GM19324 (cell line): ENCODE measurements at regions not wholly inside any gene's neighbourhood (a gene's known extent, or its start where the extent isn't known, plus 50 kb on each side); places are given as distances from the start of the nearest gene placed in this dataset.

ENCODE experiments used
- ATAC-seq: cut with Tn5 transposase; IDR thresholded peaks from one replicate; pipeline ENCODE4 v1.9.1; 2021; ENCODE audit warnings: mild to moderate bottlenecking, moderate library complexity; ENCODE audit not compliant: unreplicated experiment, low FRiP score

DNA sequence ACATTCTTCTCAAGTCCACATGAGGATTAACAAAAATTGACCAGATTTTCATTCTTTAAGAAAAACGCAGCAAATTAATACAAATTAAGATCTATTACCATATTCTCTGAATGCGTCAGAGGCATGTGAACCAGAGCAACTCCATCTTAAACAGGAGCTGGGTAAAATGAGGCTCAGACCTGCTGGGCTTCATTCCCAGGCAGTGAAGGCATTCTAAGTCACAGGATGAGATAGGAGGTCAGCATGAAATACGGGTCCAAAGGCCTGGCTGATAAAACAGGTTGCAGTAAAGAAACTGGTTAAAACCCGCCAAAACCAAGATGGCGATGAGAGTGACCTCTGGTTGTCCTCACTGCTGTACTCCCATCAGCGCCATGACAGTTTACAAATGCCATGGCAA, 217.6 kb downstream of the RDH14 start:
- ATAC-seq = no peak

DNA sequence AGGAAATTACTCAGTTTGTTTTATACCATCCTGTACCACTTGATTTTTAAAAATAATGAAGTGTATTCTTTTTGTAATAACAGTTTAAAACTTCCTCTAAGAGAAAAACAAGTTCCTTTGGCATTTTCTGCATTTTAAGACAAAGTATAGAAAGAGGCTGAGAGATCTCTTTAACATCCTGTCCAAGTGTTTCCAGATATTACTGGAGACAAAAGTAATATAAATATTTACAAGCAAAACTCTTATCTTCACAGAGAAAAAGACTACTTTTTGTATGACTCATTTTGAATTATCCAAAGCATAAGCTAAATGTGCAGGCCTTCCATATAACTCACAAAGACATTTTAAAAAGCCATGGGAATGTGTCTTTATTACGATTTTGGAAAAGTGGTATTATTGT, 221.1 kb downstream of the RDH14 start:
- no peak for ATAC-seq

DNA sequence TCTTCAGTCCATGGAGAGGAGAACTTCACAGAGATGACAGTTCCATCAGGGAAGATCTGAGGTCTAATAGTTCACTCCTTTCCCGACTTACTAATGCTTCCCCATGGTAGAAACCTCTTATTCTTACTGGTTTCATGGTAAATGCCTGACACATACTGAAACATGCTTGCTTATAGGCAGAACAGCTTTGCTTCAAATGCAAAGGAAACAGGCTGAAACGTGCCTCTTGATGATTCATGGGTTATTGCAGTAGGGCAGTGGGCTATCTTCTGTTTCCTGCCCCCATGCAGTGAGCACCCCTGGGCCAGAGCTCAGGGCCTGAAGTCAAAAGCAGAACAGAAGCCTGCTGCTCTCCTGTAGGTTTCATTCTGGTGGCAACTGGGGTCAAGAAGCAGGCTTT, 223.5 kb downstream of the RDH14 start:
- ATAC-seq = no peak

DNA sequence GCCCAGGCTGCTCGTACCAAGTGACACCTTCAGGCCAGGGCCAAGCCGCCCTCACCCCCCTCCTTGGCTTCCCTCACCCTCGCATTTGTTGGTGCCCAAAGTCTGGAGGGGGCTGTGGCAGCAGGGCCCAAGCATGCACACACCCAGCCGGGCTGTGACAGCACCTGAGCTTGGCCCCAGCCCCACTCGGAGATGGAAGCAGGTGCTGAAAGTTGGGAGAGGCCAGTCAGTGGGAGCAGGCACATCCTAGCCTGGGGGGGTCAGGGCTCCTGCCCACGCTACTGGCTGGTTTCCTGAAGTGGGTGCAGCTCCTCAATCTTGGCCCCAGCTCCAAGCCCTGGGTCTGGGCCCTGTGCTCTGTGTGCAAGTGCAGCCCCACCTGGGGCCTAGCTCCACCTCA, 228.0 kb downstream of the RDH14 start:
- ATAC-seq = no peak

DNA sequence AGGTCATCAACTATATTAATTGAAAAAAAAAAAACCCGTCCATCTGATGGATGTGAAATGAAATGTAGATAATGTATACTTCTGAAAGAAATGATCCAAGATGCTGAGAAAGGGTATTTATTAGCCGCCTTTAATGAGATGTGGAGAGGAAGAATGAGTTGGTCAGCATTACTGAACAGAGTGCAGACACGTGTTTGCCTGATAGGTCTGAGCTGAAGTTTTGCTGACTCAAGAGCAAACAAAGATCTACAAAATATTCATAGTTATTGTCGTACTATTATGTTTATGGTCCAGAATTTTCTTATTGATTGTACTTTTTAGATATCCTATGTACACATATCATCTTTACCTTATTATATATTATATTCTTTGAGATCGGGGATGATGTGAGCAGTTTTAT, 235.3 kb downstream of the RDH14 start:
- ATAC-seq = no peak

DNA sequence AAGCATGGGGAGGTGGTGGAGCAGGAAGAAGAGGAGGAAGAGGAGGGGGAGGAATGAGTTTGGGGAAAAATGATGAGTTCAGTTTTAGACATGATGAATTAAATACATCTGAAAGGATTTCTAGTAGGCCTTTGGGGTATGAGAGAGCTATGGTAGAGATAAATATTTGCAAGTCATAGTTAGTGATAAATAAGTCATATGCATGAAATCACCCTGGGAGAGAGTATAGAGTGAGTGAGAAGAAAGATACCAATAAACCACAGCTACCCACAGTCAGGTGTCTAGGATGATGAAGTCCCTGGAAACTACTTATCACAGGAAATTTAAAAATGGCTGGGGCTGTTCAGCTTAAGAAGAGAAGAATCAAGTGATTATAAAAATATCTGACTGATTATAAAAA, 240.5 kb downstream of the RDH14 start:
- no peak for ATAC-seq

DNA sequence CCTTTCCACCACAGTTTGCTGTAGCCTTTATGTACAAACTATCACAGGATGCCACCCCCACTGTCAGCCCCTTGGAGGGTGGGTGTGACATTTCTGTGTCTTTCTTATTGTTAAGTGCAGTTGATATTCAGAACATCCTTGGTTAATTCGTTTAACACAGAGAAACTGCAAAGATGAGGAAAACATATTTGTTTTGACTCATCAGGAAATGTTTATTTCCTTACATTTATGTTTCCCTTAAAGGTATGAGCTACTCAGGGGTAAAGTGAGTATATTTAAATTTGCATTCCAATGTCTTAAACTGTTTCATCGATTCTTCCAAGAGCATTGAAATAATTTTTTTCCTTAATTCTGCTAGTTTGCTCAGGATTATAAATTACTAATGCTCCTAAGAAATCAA, 243.4 kb downstream of the RDH14 start:
- ATAC-seq = no peak

DNA sequence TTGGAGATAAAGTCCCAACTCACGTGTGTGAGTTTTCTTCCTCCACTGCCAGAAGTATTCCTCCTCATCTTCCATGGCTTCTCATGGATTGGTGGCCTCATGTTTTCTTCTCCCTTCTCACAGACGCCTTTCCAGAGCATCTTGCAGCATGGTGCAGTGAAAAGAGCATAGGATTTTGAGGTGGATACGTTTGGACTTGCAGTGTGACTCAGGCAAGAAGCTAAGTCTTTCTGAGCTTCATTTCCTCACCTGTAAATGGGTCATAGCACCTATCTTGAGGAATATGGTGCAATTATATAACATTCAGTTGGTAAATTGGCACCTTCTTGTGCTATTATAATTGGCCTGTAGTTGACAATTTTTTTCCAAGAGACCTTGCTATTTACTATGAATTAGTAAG, 247.6 kb downstream of the RDH14 start:
- ATAC-seq = no peak

DNA sequence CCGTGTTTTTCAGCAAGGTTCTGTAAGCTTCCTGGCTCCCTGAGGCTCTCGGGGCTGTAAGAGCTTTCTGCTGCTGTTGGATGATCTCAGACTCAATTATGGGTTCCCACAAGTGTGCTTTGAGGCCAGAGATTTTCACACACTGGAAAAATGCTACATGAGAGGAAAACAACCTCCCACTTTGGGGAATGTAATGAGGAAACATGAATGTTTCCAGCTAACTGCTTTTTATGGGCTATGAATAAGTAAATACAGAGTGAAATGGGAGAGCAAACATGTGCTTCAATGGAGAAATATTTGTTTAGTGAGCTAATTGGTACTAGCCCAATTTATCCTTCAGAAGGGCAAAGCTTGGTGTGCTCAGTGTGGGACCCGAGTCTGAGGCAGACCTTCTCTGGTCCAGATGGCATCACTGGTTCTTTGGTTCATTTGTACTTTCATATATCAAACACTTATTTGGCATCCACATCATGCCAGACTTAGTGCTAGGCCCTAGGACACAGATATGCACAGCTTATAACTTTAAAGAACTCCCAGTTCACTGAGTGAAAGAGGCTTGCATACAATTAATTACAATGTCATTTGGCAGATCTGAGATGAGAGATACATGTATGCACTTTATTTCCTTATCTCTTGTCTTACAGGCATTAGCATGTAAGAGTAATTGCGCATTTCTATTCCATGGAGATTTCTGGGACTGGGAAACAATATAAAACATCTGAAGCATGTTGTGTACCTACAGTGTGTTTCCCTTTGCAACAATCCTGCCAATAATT, 248.8 kb downstream of the RDH14 start:
- ATAC-seq = no peak

DNA sequence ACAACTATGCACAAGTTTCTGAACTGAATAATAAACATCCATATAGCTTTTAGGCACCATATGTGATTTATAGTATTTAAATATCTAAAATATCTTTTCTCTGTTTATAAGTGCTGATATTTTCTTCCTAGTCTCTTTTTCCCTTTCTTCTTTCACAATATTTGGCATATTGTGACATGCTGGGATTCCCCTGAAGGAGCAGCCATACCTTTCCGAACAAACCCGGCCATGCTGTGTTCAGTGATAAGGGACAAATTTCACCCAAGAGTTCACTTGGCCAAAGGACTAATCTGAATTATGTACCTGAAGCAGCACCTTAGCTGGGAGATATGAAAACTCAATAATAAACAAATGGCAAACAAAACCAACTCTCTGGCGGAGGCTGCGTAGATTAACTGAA, 250.8 kb downstream of the RDH14 start:
- no peak for ATAC-seq

DNA sequence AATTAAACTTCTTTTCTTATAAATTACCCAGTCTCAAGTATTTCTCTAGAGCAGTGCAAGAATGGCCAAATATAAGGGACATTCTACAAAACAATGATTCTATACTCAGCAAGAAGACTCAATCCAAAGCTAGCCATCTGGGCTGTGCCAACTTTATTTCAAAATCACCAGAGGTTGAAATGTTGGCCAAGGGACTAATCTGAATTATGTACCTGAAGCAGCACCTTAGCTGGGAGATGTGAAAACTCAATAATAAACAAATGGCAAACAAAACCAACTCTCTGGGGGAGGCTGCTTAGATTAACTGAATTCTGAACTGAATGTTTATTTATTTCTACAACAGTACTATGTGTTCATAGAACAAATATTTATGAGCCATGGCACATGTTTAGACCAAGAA, 251.3 kb downstream of the RDH14 start:
- no peak for ATAC-seq

DNA sequence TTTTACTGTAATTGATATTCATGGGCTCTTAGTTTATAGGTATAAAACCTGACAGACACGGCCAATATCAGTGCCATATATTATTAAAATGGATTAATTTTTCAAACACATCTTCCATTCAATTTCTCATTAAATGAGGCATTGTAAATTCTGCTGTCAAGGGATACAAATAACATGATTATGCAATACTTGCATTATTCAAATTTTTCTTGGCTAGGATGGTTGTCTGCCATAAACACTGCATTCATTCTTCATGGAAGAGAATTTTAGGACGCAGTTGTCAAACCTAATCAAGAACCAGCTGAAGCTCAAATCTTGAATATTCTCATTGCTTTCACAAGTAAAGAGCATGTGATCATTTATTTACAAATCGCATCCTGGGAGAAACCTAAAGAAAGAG, 255.6 kb downstream of the RDH14 start:
- no peak for ATAC-seq

DNA sequence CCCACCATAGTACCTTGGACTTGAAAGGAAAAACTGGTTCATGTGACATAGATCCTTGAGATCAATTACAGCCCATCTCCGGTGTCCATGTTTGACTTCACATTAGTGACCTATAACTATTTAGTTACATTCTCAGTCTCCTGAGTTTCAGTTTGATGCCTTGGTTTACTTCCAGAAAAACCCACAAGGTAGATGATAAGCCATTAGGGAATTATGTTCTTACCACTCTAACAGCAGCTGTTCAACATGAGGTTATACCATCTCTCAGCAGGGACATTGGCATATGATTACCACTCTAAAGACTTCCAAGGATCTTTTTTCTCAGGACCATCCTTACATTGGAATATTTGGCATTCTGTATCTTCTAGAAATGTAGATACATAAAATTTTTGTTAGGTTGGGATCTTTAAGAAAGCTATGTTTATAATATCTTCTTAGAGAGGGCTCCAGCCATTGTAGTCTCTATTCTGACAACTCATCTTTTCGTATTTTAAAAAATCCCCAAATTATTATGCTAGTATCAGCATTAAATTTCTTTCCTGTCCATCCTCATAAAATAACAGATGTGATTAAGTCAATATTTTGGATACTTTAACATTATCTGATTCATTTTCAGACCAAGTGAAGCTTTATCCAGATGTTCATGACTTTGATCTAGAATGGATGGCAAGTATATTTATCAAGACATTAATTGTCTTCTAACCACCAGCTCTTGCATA, 258.9 kb downstream of the RDH14 start:
- ATAC-seq = no peak

DNA sequence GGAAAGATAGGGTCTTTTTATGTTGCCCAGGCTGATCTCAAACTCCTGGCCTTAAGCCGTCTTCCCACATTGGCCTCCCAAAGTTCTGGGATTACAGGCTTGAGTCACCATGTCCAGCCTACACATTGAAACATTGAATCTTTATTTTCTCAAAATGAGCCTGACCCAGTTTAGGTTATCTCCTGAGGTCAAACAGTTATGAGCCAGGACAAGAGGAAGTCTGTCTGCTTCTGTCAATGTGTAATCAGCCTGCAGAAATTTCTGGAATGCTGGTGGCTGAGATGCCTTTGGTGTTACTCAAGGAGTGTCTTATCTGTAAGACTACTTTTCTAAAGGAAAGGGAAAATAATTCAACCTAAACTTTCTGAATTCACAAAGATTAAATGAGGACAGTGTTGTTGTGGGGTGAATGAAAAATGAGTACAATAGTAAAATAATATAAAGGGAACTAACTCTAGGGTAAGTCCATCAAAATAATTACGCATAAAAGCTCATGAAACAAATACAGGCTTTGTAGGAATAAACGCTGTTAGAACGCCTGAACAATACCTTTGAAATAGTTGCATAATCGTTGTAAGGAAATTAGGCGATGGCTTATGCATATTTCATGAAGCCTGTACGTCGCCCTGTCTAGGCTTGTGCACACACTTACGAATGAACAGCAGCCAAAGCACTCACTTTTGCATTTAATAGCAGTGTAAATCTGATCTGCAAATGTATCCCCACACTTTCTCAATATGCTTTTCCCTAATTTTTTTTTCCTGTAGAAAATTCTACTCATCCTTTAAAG, 260.8 kb downstream of the RDH14 start:
- ATAC-seq = no peak

DNA sequence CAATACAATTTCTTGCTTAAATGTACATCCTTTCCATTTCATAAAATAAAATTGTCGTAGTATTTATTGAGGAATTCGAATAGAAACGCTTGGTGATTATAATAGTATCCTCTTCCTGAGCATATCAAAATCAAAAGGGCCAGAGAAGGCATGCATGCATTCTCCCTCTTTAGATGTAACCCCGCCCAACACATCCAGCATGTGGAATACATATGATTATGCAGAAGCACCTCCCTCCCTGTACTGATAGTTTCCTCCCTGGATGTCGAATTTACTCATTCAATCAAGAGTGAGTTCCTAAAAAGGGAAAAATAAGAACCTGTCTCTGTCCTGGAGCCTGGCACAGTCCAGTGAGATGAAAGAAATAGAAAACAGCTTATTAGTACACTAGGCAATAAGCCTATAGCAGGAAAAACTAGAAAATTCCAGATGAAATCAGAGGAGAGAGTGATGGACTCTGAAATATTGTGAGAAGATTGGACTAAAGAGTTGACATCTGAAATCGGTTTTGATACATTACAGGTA, 262.9 kb downstream of the RDH14 start:
- no peak for ATAC-seq

DNA sequence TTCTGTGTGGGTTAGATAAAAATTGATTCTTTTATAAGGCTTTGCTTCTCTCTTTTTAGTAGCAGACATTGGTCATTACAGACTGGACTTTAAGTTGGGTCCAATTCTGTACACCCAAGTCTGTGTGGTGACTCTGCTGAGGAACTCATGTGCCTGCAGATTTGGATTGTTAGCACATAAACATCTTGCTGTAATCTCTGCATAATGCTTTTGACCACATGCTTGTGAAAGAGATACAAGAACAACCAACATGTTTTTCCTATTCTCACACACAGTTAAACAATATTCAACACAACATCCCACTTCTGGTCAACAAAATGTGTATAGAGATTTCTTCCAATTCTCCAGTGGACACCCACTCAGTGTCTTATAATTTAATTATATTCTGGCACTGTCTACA, 270.1 kb downstream of the RDH14 start:
- ATAC-seq = no peak

DNA sequence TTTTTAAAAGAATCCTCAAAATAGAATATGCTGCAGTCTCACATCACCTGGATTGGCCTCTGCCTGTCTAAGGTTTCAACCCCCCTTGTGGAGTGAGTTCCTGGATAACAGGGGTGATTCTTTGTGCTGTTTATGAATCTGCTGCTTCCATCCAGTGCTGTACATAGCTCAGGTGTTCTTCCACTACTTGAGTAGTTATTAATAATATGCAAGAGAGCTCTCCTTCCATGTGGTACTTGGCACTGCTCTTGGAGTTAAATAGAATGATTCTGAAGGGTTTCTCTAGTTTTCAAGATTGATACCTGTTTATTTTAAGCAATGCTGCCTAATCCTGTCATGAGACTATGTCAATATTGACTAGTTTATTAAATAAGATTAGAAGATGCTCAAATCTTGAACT, 273.6 kb downstream of the RDH14 start:
- ATAC-seq = no peak

DNA sequence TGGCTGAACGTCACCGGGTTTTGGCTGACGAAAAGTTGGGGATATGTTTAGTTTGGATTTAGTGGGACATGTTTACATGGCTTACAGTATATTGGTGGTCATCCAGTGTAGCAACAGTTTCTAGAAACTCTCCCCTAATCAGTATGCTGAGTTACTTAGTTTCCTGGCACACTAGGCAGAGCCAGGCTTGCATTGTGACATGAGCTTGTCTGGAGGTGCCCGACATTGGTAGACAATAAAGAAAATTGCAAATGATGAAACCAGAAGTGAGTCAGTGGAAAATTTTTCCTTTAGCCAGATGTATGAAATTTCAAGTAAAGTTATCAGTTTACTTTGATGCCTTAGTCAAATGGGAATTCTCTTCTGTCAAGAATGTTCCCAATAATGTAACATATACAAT, 276.1 kb downstream of the RDH14 start:
- ATAC-seq = no peak

DNA sequence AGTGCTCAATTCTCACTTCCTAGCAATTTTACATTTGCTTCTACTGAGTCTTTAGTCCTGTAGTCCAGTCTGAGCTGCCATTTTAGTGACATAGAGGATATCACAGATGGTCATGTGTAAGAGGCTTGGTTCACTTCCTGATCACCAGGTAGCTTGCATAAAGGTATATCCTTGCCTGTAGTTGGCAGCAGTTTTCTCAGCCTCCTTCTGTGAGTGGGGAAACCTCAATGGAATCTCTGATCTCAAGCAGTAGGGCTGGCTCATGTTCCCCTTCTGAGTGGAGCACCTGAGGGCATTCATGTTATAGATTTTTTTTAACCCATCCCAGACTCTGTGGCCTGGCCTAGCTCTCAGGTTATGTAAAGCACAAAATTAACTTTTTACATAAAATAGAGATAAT, 278.4 kb downstream of the RDH14 start:
- no peak for ATAC-seq

DNA sequence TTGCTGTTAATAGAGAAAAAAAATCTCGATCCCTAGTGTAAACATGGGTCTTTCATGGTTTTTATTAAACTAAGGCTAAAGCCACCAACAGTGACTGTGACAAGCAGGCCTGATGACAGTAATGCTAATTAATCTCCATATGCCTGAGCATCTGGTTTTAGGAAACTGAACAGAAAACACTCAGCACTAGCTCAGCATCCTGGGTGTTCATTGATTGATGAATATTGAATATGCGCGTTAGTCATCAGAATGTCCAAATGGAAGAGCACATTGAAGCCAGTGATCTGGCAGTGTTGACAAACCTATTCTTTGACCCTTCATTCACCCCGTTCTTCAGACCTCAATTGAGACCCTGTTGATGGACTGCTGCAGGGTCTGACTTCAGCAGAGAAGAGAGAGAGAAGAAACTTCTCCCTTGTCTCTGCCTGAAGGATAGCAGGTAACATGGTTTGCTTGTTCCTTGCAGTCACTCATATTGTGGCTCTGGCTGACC, 283.8 kb downstream of the RDH14 start:
- ATAC-seq = no peak

DNA sequence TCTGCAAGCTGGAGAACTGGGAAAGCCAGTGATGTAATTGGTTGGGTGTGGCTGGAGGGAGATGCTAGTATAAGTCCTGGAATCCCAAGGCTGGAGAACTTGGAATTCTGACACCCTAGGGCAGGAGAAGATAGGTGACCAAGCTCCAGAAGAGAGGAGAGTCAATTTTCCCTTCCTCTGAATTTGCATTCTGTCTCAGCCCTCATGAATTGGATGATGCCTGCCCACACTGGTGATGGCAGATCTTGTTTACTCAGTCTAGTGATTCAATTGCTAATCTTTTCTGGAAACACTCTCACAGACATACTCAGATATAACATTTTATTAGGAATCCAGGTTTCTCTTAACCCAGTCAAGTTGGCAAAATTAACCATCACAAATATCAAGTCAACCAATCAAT, 287.2 kb downstream of the RDH14 start:
- no peak for ATAC-seq
